HEK293 (cell line): ENCODE measurements at regions not wholly inside any gene's neighbourhood (a gene's known extent, or its start where the extent isn't known, plus 50 kb on each side); places are given as distances from the start of the nearest gene placed in this dataset.

Experiments used
- CTCF ChIA-PET: fragments of 350-600 bp; formaldehyde crosslinking; extraction: SDS; loops from one replicate; lab custom pipeline; 2021; ENCODE audit warnings: antibody characterized with exemption; lab: Yijun Ruan, JAX
- POLR2A ChIA-PET: fragments of 300-600 bp; formaldehyde crosslinking; extraction: SDS; loops from one replicate; lab custom pipeline; 2020; ENCODE audit warnings: antibody characterized with exemption, inconsistent platforms; lab: Yijun Ruan, JAX
- H3K27ac ChIP-seq: fragments of 200-500 bp; sonication (Bioruptor generic); 2 replicates; pipeline ENCODE4 v1.5.1; 2014; ENCODE audit warnings: low read depth, low read length, control low read depth, inconsistent platforms; ENCODE audit errors: extremely low read depth
- H3K36me3 ChIP-seq, 2 experiments: fragments of 200-500 bp in 1 of 2; sonication (Bioruptor generic) in 1 of 2; 1 replicate in 1 of 2; 2 replicates in 1 of 2; pipeline ENCODE4 v1.5.1; 2014 to 2017; ENCODE audit warnings: inconsistent platforms in 2 of 2, low read length in 2 of 2; ENCODE audit not compliant: control insufficient read depth in 2 of 2, insufficient read depth in 1 of 2
- H3K4me1 ChIP-seq: fragments of 200-500 bp; sonication (Bioruptor generic); 2 replicates; pipeline ENCODE4 v1.5.1; 2014; ENCODE audit warnings: mild to moderate bottlenecking, low read length, inconsistent platforms; ENCODE audit not compliant: control insufficient read depth, insufficient read depth
- H3K4me3 ChIP-seq: 2 replicates; pipeline ENCODE4 v1.5.1; 2011; ENCODE audit warnings: low read depth, mild to moderate bottlenecking, control low read depth, low read length, moderate library complexity
- H3K9me3 ChIP-seq: fragments of 200-500 bp; sonication (Bioruptor generic); 2 replicates; pipeline ENCODE4 v1.5.1; 2014; ENCODE audit warnings: low read depth, low read length, inconsistent platforms; ENCODE audit not compliant: control insufficient read depth, insufficient read depth
- GLI2 ChIP-seq: fragments of 450-650 bp; formaldehyde crosslinking; IDR thresholded peaks from 2 replicates; pipeline ENCODE4; 2017; ENCODE audit warnings: missing biosample characterization, missing genetic modification characterization, low read depth, borderline replicate concordance
- GLI4 ChIP-seq: fragments of 450-650 bp; formaldehyde crosslinking; IDR thresholded peaks from 2 replicates; pipeline ENCODE4 v1.5.1; 2016; ENCODE audit warnings: missing biosample characterization, missing genetic modification characterization
- KLF17 ChIP-seq: fragments of 450-650 bp; formaldehyde crosslinking; IDR thresholded peaks from 2 replicates; pipeline ENCODE4 v1.5.1; 2016; ENCODE audit warnings: missing biosample characterization, missing genetic modification characterization
- KLF9 ChIP-seq: fragments of 450-650 bp; formaldehyde crosslinking; IDR thresholded peaks from 2 replicates; pipeline ENCODE4 v1.5.1; 2016; ENCODE audit warnings: missing biosample characterization, missing genetic modification characterization, low read depth
- TSHZ1 ChIP-seq: fragments of 450-650 bp; formaldehyde crosslinking; IDR thresholded peaks from 2 replicates; pipeline ENCODE4 v1.5.1; 2016; ENCODE audit warnings: missing biosample characterization, missing genetic modification characterization, borderline replicate concordance
- YY2 ChIP-seq: fragments of 450-650 bp; formaldehyde crosslinking; IDR thresholded peaks from 2 replicates; pipeline ENCODE4 v1.5.1; 2016; ENCODE audit warnings: missing biosample characterization, missing genetic modification characterization
- ZBTB1 ChIP-seq: fragments of 450-650 bp; formaldehyde crosslinking; IDR thresholded peaks from 2 replicates; pipeline ENCODE4 v1.5.1; 2016; ENCODE audit warnings: missing biosample characterization, missing genetic modification characterization
- ZIC2 ChIP-seq: fragments of 450-650 bp; formaldehyde crosslinking; IDR thresholded peaks from 2 replicates; pipeline ENCODE4 v1.5.1; 2016; ENCODE audit warnings: missing biosample characterization, missing genetic modification characterization
- ZNF175 ChIP-seq: fragments of 450-650 bp; formaldehyde crosslinking; IDR thresholded peaks from 2 replicates; pipeline ENCODE4 v1.5.1; 2016; ENCODE audit warnings: missing biosample characterization, missing genetic modification characterization
- ZNF202 ChIP-seq: fragments of 450-650 bp; formaldehyde crosslinking; IDR thresholded peaks from 2 replicates; pipeline ENCODE4 v1.5.1; 2016; ENCODE audit warnings: missing biosample characterization, missing genetic modification characterization, borderline replicate concordance
- ZNF311 ChIP-seq: fragments of 450-650 bp; formaldehyde crosslinking; IDR thresholded peaks from 2 replicates; pipeline ENCODE4 v1.5.1; 2017; ENCODE audit warnings: missing biosample characterization, missing genetic modification characterization, borderline replicate concordance
- ZNF473 ChIP-seq: fragments of 450-650 bp; formaldehyde crosslinking; IDR thresholded peaks from 2 replicates; pipeline ENCODE4 v1.5.1; 2017; ENCODE audit warnings: missing biosample characterization, missing genetic modification characterization
- ZNF501 ChIP-seq: fragments of 450-650 bp; formaldehyde crosslinking; IDR thresholded peaks from 2 replicates; pipeline ENCODE4 v1.5.1; 2016; ENCODE audit warnings: missing biosample characterization, missing genetic modification characterization
- ZNF513 ChIP-seq: fragments of 450-650 bp; IDR thresholded peaks from 2 replicates; pipeline ENCODE4 v1.5.1; 2018; ENCODE audit warnings: missing biosample characterization, missing genetic modification characterization
- ZNF654 ChIP-seq: fragments of 450-650 bp; formaldehyde crosslinking; IDR thresholded peaks from 2 replicates; pipeline ENCODE4 v1.5.1; 2016; ENCODE audit warnings: low read depth, missing biosample characterization, missing genetic modification characterization
- ZNF670 ChIP-seq: fragments of 450-650 bp; formaldehyde crosslinking; IDR thresholded peaks from 2 replicates; pipeline ENCODE4 v1.5.1; 2016; ENCODE audit warnings: missing biosample characterization, missing genetic modification characterization, low read depth
- ZNF692 ChIP-seq: fragments of 450-650 bp; formaldehyde crosslinking; IDR thresholded peaks from 2 replicates; pipeline ENCODE4 v1.5.1; 2016; ENCODE audit warnings: missing biosample characterization, missing genetic modification characterization
- ZNF707 ChIP-seq: fragments of 450-650 bp; formaldehyde crosslinking; IDR thresholded peaks from 2 replicates; pipeline ENCODE4 v1.5.1; 2016; ENCODE audit warnings: missing biosample characterization, missing genetic modification characterization
- ZNF785 ChIP-seq: fragments of 450-650 bp; formaldehyde crosslinking; IDR thresholded peaks from 2 replicates; pipeline ENCODE4 v1.5.1; 2016; ENCODE audit warnings: missing biosample characterization, missing genetic modification characterization
- ZSCAN23 ChIP-seq: fragments of 450-650 bp; formaldehyde crosslinking; IDR thresholded peaks from 2 replicates; pipeline ENCODE4 v1.5.1; 2016; ENCODE audit warnings: missing biosample characterization, missing genetic modification characterization
- TF ChIP-seq, protein P1 (sequence below): fragments of 450-650 bp; formaldehyde crosslinking; IDR thresholded peaks from 2 replicates; pipeline ENCODE4 v1.5.1; 2016; ENCODE audit warnings: missing biosample characterization, missing genetic modification characterization
- TF ChIP-seq, protein P2 (sequence below): fragments of 450-650 bp; formaldehyde crosslinking; conservative IDR thresholded peaks from 2 replicates; pipeline ENCODE4 v1.5.1; 2016; ENCODE audit warnings: low read depth, missing biosample characterization, missing genetic modification characterization

DNA sequence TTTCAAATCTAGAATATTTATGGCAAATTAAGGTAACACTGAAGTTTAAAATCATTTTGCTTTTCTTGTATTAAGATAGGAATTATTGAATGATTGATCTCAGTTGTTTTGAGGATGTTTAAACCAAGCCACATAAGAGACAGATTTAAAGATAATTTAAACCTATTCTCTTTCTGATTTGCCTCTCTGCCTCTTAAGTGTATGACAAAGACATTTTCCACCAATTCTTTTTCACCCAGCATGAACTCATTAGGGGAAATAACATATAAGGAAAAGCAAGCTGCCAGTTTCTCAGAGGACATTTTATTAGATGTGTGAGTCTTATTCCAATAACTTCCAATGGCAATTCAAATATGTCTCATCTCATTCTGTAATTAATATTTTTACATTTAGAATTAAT, 568.3 kb upstream of the MEF2C start:
- no peaks in the 10 kb centered on the region for H3K9me3 ChIP-seq
- ChIA-PET CTCF (no interaction called here), POLR2A (no interaction called here)
- H3K27ac ChIP-seq = no peak overlapping the region
- no peak for TF ChIP-seq GLI2 (tag by site-specific recombination)
- TF ChIP-seq, protein P1, sequence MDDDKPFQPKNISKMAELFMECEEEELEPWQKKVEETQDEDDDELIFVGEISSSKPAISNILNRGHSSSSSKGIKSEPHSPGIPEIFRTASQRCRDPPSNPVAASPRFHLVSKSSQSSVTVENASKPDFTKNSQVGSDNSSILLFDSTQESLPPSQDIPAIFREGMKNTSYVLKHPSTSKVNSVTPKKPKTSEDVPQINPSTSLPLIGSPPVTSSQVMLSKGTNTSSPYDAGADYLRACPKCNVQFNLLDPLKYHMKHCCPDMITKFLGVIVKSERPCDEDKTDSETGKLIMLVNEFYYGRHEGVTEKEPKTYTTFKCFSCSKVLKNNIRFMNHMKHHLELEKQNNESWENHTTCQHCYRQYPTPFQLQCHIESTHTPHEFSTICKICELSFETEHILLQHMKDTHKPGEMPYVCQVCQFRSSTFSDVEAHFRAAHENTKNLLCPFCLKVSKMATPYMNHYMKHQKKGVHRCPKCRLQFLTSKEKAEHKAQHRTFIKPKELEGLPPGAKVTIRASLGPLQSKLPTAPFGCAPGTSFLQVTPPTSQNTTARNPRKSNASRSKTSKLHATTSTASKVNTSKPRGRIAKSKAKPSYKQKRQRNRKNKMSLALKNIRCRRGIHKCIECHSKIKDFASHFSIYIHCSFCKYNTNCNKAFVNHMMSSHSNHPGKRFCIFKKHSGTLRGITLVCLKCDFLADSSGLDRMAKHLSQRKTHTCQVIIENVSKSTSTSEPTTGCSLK = no peak
- no peak for TF ChIP-seq ZBTB1 (tag by site-specific recombination)
- TF ChIP-seq ZIC2 (tag by site-specific recombination) = no peak
- TF ChIP-seq, protein P2, sequence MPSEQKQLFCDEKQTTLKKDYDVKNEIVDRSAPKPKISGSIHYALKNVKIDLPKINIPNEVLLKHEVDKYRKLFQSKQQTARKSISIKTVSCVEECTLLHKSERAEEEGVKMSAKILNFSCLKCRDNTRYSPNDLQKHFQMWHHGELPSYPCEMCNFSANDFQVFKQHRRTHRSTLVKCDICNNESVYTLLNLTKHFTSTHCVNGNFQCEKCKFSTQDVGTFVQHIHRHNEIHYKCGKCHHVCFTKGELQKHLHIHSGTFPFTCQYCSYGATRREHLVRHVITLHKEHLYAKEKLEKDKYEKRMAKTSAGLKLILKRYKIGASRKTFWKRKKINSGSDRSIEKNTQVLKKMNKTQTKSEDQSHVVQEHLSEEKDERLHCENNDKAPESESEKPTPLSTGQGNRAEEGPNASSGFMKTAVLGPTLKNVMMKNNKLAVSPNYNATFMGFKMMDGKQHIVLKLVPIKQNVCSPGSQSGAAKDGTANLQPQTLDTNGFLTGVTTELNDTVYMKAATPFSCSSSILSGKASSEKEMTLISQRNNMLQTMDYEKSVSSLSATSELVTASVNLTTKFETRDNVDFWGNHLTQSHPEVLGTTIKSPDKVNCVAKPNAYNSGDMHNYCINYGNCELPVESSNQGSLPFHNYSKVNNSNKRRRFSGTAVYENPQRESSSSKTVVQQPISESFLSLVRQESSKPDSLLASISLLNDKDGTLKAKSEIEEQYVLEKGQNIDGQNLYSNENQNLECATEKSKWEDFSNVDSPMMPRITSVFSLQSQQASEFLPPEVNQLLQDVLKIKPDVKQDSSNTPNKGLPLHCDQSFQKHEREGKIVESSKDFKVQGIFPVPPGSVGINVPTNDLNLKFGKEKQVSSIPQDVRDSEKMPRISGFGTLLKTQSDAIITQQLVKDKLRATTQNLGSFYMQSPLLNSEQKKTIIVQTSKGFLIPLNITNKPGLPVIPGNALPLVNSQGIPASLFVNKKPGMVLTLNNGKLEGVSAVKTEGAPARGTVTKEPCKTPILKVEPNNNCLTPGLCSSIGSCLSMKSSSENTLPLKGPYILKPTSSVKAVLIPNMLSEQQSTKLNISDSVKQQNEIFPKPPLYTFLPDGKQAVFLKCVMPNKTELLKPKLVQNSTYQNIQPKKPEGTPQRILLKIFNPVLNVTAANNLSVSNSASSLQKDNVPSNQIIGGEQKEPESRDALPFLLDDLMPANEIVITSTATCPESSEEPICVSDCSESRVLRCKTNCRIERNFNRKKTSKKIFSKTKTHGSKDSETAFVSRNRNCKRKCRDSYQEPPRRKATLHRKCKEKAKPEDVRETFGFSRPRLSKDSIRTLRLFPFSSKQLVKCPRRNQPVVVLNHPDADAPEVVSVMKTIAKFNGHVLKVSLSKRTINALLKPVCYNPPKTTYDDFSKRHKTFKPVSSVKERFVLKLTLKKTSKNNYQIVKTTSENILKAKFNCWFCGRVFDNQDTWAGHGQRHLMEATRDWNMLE = no peak
- no peak for TF ChIP-seq YY2 (tag by site-specific recombination)
- no peak for TF ChIP-seq ZNF513
- no peak for TF ChIP-seq KLF17 (tag by site-specific recombination)
- no peak for TF ChIP-seq ZNF175 (tag by site-specific recombination)
- no peak for TF ChIP-seq ZNF311 (tag by site-specific recombination)
- no peaks in the 10 kb centered on the region for H3K4me1 ChIP-seq
- H3K36me3 ChIP-seq = no peaks in the 10 kb centered on the region
- no peak overlapping the region for H3K4me3 ChIP-seq

GRCh38 chr5:89450149-89450538, 567.2 kb upstream of the MEF2C start:
- Histone ChIP-seq H3K4me3 (no peak overlapping the region), H3K27ac (no peak overlapping the region), H3K9me3 (no peaks in the 10 kb centered on the region), H3K4me1 (no peaks in the 10 kb centered on the region), H3K36me3 (no peaks in the 10 kb centered on the region)
- CTCF ChIA-PET = interaction anchor here (0.6 kb wide), 1 partner anchor 754 kb away, joined by 3 read pairs; no protein-coding TSS in a partner anchor
- POLR2A ChIA-PET = no interaction called here
- TF ChIP-seq ZNF473 (tag by site-specific recombination) = no peak
- TF ChIP-seq GLI4 = no peak
- TF ChIP-seq ZNF692 (tag by site-specific recombination) = no peak
- TF ChIP-seq ZNF202 (tag by site-specific recombination) = no peak
- TF ChIP-seq KLF9 (tag by site-specific recombination) = no peak
- no peak for TF ChIP-seq TSHZ1
- no peak for TF ChIP-seq ZNF501 (tag by site-specific recombination)
- no peak for TF ChIP-seq ZNF654 (tag by site-specific recombination)
- no peak for TF ChIP-seq ZSCAN23 (tag by site-specific recombination)
- no peak for TF ChIP-seq ZNF670
- TF ChIP-seq ZNF785 = no peak
- TF ChIP-seq ZNF707 (tag by site-specific recombination) = no peak
